A673 (cell line): ENCODE measurements at regions not wholly inside any gene's neighbourhood (a gene's known extent, or its start where the extent isn't known, plus 50 kb on each side); places are given as distances from the start of the nearest gene placed in this dataset.

Experiments used
- BruUV-seq: library from RNA; stranded (reverse); fragments of 400-500 nt; replicated peaks from 2 replicates; lab custom pipeline; 2021; lab: Mats Ljungman, UMichigan
- CTCF ChIA-PET: fragments of 300-600 bp; sonication (Branson Sonifier 250); formaldehyde crosslinking; loops from one replicate; lab custom pipeline; 2022; ENCODE audit warnings: antibody characterized with exemption; lab: Charles Lee
- POLR2A ChIA-PET: fragments of 300-600 bp; sonication (Branson Sonifier 250); formaldehyde crosslinking; loops from one replicate; lab custom pipeline; 2022; ENCODE audit warnings: antibody characterized with exemption; ENCODE audit not compliant: low non-redundant PET; lab: Charles Lee
- DNase-seq: peaks from one replicate; pipeline ENCODE4 v3.0.0-alpha.2; 2015; ENCODE audit warnings: low spot score
- H3K27ac ChIP-seq: fragments of 200-600 bp; sonication (generic); 2 replicates; pipeline ENCODE4 v1.5.1; 2016; ENCODE audit warnings: mixed run types, low read depth, mild to moderate bottlenecking, mixed read lengths, antibody characterized with exemption, low read length; ENCODE audit not compliant: poor library complexity, severe bottlenecking
- H3K27me3 ChIP-seq: fragments of 200-600 bp; sonication (generic); replicated peaks from 2 replicates; pipeline ENCODE4 v1.6.1; 2017; ENCODE audit warnings: mixed run types, low read depth, mild to moderate bottlenecking, mixed read lengths, antibody characterized with exemption, low read length; ENCODE audit not compliant: insufficient read depth, poor library complexity
- H3K36me3 ChIP-seq: fragments of 200-600 bp; sonication (generic); 2 replicates; pipeline ENCODE4 v1.6.1; 2016; ENCODE audit warnings: mixed run types, mild to moderate bottlenecking, mixed read lengths, antibody characterized with exemption, low read length; ENCODE audit not compliant: insufficient read depth, poor library complexity, severe bottlenecking
- H3K4me1 ChIP-seq: fragments of 200-600 bp; sonication (generic); 2 replicates; pipeline ENCODE4 v1.6.1; 2017; ENCODE audit warnings: mixed run types, mild to moderate bottlenecking, mixed read lengths, antibody characterized with exemption, low read length; ENCODE audit not compliant: insufficient read depth, poor library complexity, severe bottlenecking
- H3K4me3 ChIP-seq: fragments of 200-600 bp; sonication (generic); 2 replicates; pipeline ENCODE4 v1.5.1; 2016; ENCODE audit warnings: low read depth, mixed run types, mild to moderate bottlenecking, mixed read lengths, low read length; ENCODE audit not compliant: poor library complexity, severe bottlenecking
- H3K9me3 ChIP-seq: fragments of 200-600 bp; sonication (generic); 2 replicates; pipeline ENCODE4 v1.6.1; 2016; ENCODE audit warnings: mixed run types, low read depth, mild to moderate bottlenecking, mixed read lengths, antibody characterized with exemption, low read length; ENCODE audit not compliant: poor library complexity, severe bottlenecking
- CTCF ChIP-seq: fragments of 300-800, 200-600 bp; sonication (generic); conservative IDR thresholded peaks from 2 replicates; pipeline ENCODE4 v1.5.1; 2017; ENCODE audit warnings: low read depth, mild to moderate bottlenecking, antibody characterized with exemption, low read length, moderate library complexity, mixed read lengths
- EZH2 ChIP-seq: fragments of 200-600 bp; sonication (generic); IDR thresholded peaks from 2 replicates; pipeline ENCODE4 v1.6.1; 2017; ENCODE audit warnings: borderline replicate concordance, low read depth, mild to moderate bottlenecking, mixed read lengths, antibody characterized with exemption, low read length; ENCODE audit not compliant: poor library complexity, severe bottlenecking
- intact Hi-C: fragments of 100-400 bp; cut with micrococcal nuclease; formaldehyde crosslinking; loops from one replicate; pipeline ENCODE4 v1.10.0; 2022; ENCODE audit not compliant: unreplicated experiment

GRCh38 chr5:164748861-164749260 lies 1243.4 kb downstream of the MAT2B start:
- Histone ChIP-seq H3K27ac (no peak overlapping the region), H3K4me3 (no peak overlapping the region), H3K4me1 (no peaks in the 10 kb centered on the region), H3K27me3 (no peaks in the 10 kb centered on the region), H3K9me3 (no peaks in the 10 kb centered on the region), H3K36me3 (no peaks in the 10 kb centered on the region)
- ChIA-PET POLR2A (no interaction called here), CTCF (no interaction called here)
- TF ChIP-seq CTCF (no peak), EZH2 (no peak)
- DNase-seq: no peak
- intact Hi-C loops: no loop called here
- no TSS peak for BruUV-seq

- H3K9me3 ChIP-seq: no peaks in the 10 kb centered on the region
- TF ChIP-seq EZH2 (no peak), CTCF (no peak)
- DNase-seq: no peak
- H3K27me3 ChIP-seq: no peaks in the 10 kb centered on the region
- POLR2A ChIA-PET: no interaction called here
- BruUV-seq: no TSS peak
- H3K4me1 ChIP-seq: no peaks in the 10 kb centered on the region
- H3K36me3 ChIP-seq: no peaks in the 10 kb centered on the region
- H3K27ac ChIP-seq: no peak overlapping the region
- intact Hi-C loops: no loop called here
- CTCF ChIA-PET: no interaction called here
- no peak overlapping the region for H3K4me3 ChIP-seq
Measured at GRCh38 chr5:164753434-164753833, 1248.0 kb downstream of the MAT2B start.

- Histone ChIP-seq H3K9me3 (no peaks in the 10 kb centered on the region), H3K36me3 (no peaks in the 10 kb centered on the region), H3K27ac (no peak overlapping the region), H3K4me1 (no peaks in the 10 kb centered on the region), H3K27me3 (no peaks in the 10 kb centered on the region), H3K4me3 (no peak overlapping the region)
- ChIA-PET CTCF (no interaction called here), POLR2A (no interaction called here)
- no peak for DNase-seq
- no TSS peak for BruUV-seq
- intact Hi-C loops: no loop called here
- TF ChIP-seq EZH2 (no peak), CTCF (no peak)
Measured at GRCh38 chr5:164763206-164763605, 1257.8 kb downstream of the MAT2B start.
